Retinal pigment epithelial cell (primary cell): ENCODE measurements at regions not wholly inside any gene's neighbourhood (a gene's known extent, or its start where the extent isn't known, plus 50 kb on each side); places are given as distances from the start of the nearest gene placed in this dataset.

Experiments
- DNase-seq: peaks from one replicate; pipeline ENCODE4 v3.0.0-alpha.2; 2010; ENCODE audit warnings: low read depth
- H3K4me3 ChIP-seq: 2 replicates; pipeline ENCODE4 v1.5.1; 2011; ENCODE audit warnings: mild to moderate bottlenecking, low read length, control low read depth, moderate library complexity
- CTCF ChIP-seq: conservative IDR thresholded peaks from 2 replicates; pipeline ENCODE4 v1.5.1; 2011; ENCODE audit warnings: low read depth, low read length, control low read depth, inconsistent platforms

GRCh38 chr2:207290833-207291624 lies 125.3 kb upstream of the KLF7 start:
- no peak for DNase-seq
- H3K4me3 ChIP-seq, result no peak overlapping the region
- no peak for TF ChIP-seq CTCF

GRCh38 chr2:207291625-207292252 lies 126.0 kb upstream of the KLF7 start:
- H3K4me3 ChIP-seq, result no peak overlapping the region
- DNase-seq, result no peak
- TF ChIP-seq CTCF, result no peak

GRCh38 chr2:207296265-207296948 lies 130.7 kb upstream of the KLF7 start:
- TF ChIP-seq CTCF, result no peak
- no peak overlapping the region for H3K4me3 ChIP-seq
- DNase-seq, result no peak

- H3K4me3 ChIP-seq, result no peak overlapping the region
- no peak for DNase-seq
- no peak for TF ChIP-seq CTCF
Measured at GRCh38 chr2:207300817-207301216, 135.1 kb upstream of the KLF7 start.

GRCh38 chr2:207304761-207305160 lies 139.0 kb upstream of the KLF7 start:
- no peak for TF ChIP-seq CTCF
- H3K4me3 ChIP-seq, result no peak overlapping the region
- DNase-seq, result no peak

GRCh38 chr2:207308519-207309224 lies 142.9 kb upstream of the KLF7 start:
- no peak for TF ChIP-seq CTCF
- no peak overlapping the region for H3K4me3 ChIP-seq
- no peak for DNase-seq
